ENCODE measurements at regions not wholly inside any gene's neighbourhood (a gene's known extent, or its start where the extent isn't known, plus 50 kb on each side); places are given as distances from the start of the nearest gene placed in this dataset.

DNA sequence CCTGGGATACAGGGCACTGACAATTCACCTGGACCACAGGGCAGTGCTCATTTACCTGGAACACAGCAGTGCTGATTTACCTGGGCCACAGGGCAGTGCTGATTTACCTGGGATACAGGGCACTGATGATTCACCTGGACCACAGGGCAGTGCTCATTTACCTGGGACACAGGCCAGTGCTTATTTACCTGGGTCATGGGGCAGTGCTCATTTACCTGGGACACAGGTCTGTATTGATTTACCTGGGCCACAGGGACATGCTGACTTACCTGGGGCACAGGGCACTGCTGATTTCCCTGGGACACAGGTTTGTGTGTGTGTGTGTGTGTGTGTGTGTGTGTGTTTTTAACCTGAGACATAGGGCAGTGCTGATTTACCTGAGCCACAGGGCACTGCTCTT, 261.7 kb downstream of the MATN1 start:
- no peak for TF ChIP-seq SUZ12 (IDR thresholded peaks at IDR 0.05; ENCODE audit: extremely low read depth, insufficient read depth, insufficient read length)
- TF ChIP-seq YY1 (IDR thresholded peaks at IDR 0.05; ENCODE audit: insufficient read depth, insufficient read length) = no peak
- TF ChIP-seq ZNF274 (IDR thresholded peaks at IDR 0.05; ENCODE audit: low read depth, low read length) = no peak

Data from NT2/D1 (cell line).